HG02852 (cell line): ENCODE measurements at regions not wholly inside any gene's neighbourhood (a gene's known extent, or its start where the extent isn't known, plus 50 kb on each side); places are given as distances from the start of the nearest gene placed in this dataset.

ENCODE experiments used
- ATAC-seq: cut with Tn5 transposase; IDR thresholded peaks from one replicate; pipeline ENCODE4 v1.9.1; 2021; ENCODE audit warnings: mild to moderate bottlenecking, moderate library complexity; ENCODE audit not compliant: unreplicated experiment

- no peak for ATAC-seq
Observed at GRCh38 chr9:86732514-86733171, 214.7 kb downstream of the GAS1 start.

GRCh38 chr9:86731511-86732063, 215.7 kb downstream of the GAS1 start:
- ATAC-seq = no peak

DNA sequence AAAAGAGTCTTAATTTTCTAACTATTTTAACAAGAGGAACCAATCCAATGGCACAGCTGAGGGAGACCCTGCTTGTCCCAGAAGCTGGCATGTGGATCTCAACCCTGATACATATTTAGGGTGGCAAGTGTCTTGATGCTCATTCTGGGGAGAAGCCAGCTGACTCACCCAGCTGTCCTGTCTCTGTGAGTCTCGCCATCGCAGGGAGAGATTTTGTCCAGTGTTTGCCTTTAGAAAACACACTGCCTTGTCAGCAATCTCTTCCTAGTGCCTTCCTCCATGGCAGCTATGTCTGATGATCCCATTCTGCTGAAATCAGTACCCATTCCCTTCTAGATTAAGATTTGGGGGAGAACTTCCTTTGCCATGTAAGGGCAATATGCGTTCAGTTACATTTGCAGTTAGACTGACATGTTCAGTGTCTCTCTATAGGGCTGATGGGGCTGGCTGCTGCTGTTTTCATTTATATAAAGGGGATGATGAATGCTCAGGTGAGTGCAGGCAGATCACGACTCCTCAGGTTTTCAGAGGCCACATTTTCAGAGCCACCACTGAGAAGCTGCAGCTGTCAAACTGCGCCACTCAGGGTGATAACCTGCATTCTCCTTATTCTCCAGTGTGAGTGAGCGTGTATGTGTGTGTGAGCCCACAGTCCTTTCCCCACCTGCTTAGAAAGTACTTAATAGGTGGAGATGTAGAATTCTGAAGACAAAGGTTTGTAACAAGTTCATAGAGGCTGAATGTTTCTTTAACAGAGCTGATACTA, 217.0 kb downstream of the GAS1 start:
- no peak for ATAC-seq

GRCh38 chr9:86724529-86724928, 222.8 kb downstream of the GAS1 start:
- no peak for ATAC-seq

DNA sequence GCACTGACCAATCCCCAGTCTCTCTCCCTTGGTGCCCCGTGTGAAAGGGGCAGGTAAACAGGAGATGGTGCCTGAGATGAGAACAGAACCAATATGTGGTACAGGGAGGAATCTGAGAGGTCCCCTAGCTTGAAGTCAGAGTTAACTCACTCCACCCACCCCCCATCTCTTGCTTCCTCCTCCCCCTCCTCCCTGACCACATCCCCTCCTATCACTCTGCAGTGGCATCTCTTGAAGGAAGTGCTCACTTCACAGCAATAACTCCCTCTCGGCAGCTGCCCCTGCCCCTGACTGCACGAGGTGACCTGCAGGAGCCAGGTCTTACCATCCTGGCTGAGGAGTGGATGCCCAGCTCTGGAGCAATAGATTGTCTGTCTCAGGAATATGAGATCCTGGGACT, 224.0 kb downstream of the GAS1 start:
- no peak for ATAC-seq

- ATAC-seq = no peak
Observed at GRCh38 chr9:86722706-86723075, 224.6 kb downstream of the GAS1 start.

- no peak for ATAC-seq
Observed at GRCh38 chr9:86721843-86722705, 225.2 kb downstream of the GAS1 start.

GRCh38 chr9:86721226-86721781, 226.0 kb downstream of the GAS1 start:
- no peak for ATAC-seq

- no peak for ATAC-seq
Observed at GRCh38 chr9:86720639-86721225, 226.6 kb downstream of the GAS1 start.

DNA sequence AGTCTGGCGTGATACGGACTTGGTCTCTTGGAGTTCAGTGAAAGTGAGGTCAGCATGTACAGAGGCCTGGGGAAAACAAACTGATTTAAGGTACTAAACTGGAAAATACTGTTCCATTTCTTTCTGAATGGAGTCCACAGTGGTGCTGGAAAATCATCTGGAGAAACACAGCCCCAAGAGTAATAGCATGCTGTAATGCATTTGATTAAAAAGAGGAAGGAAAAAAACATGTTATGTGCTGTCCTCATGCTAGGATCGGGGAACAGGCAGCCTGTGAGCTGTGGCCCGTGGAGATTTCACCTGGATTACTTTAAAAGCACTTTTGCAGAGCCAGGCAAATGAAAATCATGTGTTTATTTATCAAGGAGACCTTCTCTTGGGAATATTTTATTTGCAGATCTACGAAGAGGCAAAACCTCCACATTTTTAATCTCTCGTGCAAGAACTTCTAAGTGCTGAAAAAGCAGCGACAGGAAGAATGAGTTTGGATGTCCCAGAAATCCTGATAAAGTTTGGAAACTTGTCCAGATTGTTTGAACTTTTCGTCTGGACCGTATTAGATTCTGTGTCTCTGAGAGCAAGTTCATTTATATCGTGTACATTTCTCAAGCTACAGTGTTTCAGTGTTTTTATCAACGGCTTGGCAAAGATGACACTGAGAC, 228.8 kb downstream of the GAS1 start:
- ATAC-seq = no peak

DNA sequence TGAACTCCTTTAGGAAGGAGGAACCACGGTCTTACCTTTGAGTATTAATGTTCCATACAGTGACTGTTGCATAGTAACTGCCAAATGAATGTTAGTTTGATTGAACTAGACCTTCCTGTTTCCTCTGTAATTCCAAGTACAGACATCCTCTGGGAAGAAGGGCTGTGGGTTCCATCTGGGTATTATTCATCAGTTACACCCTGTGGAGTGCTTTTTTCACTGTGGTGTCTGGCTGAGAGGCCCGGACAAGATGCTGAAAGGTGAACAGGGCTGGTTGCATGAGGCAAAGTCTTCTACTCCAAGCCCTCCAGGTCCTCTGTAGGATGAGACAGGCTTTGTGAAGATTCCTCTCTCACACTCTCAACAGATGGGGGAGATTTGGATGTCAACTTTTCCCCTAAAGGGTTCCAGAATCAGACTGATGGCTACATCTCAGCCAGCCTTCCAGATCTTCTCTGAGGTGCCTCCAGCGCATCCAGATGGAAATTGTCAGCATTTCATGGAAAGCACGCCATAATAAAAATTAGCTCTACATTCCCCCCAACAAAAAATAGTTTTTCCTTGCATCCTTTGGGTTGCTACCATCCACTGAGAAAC, 230.9 kb downstream of the GAS1 start:
- no peak for ATAC-seq

DNA sequence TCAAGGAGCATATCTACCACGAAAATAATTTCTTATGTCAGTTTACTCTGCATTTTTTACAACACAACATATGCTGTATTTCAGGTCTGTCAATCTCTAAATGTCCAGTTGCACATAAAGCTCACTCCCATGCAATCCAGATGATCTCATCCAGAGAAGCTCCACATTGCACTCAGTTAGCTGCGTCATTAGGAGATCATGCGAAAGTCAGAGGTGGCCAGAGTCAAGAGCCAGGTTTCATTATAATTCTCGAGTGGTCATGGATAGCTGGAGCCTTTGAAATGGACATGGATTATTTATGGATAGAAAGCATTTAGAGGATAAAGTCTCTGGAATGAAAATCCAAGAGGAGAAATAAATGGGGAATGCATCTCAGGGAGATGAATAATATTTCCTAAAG, 232.3 kb downstream of the GAS1 start:
- no peak for ATAC-seq

GRCh38 chr9:86713970-86714369, 233.3 kb downstream of the GAS1 start:
- ATAC-seq = no peak

DNA sequence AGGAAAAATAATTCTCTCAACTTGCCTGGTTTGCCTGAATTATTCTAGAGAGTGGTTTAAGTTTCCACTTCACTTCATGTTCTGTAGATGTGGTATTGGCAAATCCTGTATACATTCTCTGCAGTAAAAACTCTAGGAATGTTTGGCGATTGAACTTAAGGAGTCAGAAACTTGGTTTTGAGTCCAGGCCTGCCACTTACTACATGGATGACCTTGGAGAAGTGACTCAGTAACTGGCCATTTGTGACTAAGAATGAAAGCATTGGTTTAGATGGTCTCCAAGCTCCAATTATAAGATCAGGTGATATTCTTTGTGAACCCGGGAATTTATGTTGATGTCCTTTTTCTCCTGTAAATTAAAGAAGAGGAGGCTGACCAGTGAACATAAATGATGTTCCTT, 233.8 kb downstream of the GAS1 start:
- ATAC-seq = no peak

DNA sequence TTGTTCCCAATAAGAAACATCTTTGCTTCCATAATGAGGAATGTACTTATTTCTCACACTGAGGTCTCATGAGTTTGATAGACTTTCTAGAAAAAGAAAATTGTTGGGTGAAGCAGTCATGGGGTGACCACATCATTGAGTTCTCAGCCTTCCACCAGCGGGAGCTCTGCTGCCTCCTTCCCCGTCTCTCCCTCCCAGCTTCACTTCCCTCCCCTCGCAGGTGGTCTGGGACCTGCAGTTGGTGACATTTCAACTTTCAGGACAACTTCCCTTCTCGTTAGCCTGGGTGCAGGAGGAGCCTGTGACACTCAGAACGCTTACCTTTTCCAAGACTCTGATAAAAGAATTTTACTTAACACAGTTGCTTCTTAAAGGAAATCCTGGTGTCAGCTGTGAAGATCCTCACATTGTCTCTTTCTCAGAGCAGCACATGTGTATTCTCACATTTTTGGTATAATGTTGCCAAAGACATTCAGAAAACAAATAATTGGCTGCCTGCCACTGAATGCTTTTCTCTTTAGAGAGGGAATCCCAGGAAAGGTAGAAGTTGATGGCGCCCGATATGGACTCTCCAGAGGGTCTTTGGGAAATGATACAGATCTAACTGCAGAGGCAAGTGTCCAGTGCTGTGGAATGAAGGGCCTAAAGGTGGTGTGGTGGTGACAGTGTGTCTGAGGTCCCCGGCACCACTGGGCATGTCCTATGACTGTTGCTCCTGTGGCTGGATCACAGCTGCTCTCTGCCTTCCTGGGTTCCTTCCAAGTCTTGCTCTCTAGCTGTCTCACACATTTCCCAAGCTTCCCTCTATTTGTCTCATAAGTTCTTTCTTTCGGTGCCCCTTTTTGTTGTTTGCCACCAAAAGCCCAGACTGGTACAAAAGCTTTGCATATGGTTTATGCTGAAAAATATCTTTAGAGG, 238.1 kb downstream of the GAS1 start:
- ATAC-seq = no peak

- no peak for ATAC-seq
Observed at GRCh38 chr9:86707932-86708510, 239.3 kb downstream of the GAS1 start.

DNA sequence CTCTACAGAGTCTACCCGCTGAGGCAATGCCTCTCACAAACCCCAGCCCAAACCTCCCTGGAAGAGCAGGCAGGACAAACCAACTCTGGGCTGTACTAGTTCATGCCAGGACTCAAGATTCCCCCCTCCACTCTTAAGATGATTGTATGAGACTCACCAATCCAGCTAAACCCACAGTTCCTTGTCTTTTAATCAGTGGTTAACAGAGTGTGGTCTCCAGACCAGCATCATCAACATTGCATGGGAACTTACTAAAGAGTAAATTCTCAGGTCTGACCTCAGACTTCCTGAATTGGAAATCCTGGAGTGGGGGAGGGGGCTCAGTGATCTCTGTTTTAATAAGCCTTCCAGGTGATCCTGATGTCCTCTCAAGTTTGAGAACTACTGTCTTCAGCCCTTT, 240.9 kb downstream of the GAS1 start:
- ATAC-seq = no peak

GRCh38 chr9:86705490-86705889, 241.8 kb downstream of the GAS1 start:
- no peak for ATAC-seq
